Panc1 (cell line): ENCODE measurements at regions not wholly inside any gene's neighbourhood (a gene's known extent, or its start where the extent isn't known, plus 50 kb on each side); places are given as distances from the start of the nearest gene placed in this dataset.
A peak's percentile ranks its signal among the peaks of the same experiment; 100 is the strongest.

Source experiments
- POLR2AphosphoS5 ChIP-seq: IDR thresholded peaks from 2 replicates; pipeline ENCODE4 v1.6.1; 2012; ENCODE audit warnings: mild to moderate bottlenecking, low read depth, low read length, moderate library complexity
- TF ChIP-seq, protein P1 (sequence below): fragments of 450-650 bp; IDR thresholded peaks from 2 replicates; pipeline ENCODE4 v1.5.1; 2017; ENCODE audit warnings: mild to moderate bottlenecking

GRCh38 chr10:84665883-84666463 is 337.6 kb downstream of the CCSER2 start:
- TF ChIP-seq, protein P1, sequence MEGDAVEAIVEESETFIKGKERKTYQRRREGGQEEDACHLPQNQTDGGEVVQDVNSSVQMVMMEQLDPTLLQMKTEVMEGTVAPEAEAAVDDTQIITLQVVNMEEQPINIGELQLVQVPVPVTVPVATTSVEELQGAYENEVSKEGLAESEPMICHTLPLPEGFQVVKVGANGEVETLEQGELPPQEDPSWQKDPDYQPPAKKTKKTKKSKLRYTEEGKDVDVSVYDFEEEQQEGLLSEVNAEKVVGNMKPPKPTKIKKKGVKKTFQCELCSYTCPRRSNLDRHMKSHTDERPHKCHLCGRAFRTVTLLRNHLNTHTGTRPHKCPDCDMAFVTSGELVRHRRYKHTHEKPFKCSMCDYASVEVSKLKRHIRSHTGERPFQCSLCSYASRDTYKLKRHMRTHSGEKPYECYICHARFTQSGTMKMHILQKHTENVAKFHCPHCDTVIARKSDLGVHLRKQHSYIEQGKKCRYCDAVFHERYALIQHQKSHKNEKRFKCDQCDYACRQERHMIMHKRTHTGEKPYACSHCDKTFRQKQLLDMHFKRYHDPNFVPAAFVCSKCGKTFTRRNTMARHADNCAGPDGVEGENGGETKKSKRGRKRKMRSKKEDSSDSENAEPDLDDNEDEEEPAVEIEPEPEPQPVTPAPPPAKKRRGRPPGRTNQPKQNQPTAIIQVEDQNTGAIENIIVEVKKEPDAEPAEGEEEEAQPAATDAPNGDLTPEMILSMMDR, result peak; percentile 83
- TF ChIP-seq POLR2AphosphoS5, result no peak
